ENCODE measurements at regions not wholly inside any gene's neighbourhood (a gene's known extent, or its start where the extent isn't known, plus 50 kb on each side); places are given as distances from the start of the nearest gene placed in this dataset.

GRCh38 chr6:9623228-9623832 is 791.5 kb downstream of the TFAP2A start:
- TF ChIP-seq CTCF (IDR thresholded peaks at IDR 0.05 in 4 of 5, conservative IDR thresholded peaks at IDR 0.05 in 1 of 5), result no peak
- TF ChIP-seq POLR2A (IDR thresholded peaks at IDR 0.05), result no peak

Measured in gastrocnemius medialis (tissue), 4 donors.